Astrocyte (in vitro differentiated cells and primary cell): ENCODE measurements at regions not wholly inside any gene's neighbourhood (a gene's known extent, or its start where the extent isn't known, plus 50 kb on each side); places are given as distances from the start of the nearest gene placed in this dataset.

ENCODE experiments used
- EZH2 ChIP-seq: IDR thresholded peaks from 2 replicates; pipeline ENCODE4 v1.6.1; 2012; ENCODE audit warnings: mild to moderate bottlenecking, low read length, inconsistent platforms; ENCODE audit not compliant: insufficient read depth
- TF ChIP-seq, protein P1 (sequence below): IDR thresholded peaks from 2 replicates; pipeline ENCODE4 v1.5.1; 2011; ENCODE audit warnings: low read depth, mild to moderate bottlenecking, inconsistent platforms, low read length, moderate library complexity; ENCODE audit not compliant: insufficient read depth

DNA sequence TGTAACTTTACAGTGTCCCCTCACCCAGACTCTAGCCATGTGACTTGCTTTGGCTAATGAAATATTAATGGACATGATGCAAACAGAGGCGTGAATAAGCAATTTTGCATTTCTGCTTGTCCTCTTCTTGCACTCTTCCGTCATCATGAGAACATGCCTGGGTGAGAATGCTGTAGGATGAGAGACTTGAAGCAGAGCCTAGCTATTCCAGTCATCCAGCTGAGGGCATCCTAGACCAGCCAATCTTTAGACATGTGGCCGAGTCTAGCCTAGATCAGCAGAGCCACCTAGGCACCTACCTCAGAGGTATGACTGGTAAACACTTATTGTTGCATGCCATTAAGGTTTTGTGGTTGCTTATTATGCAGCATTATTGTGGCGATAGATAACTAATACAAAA lies 450.5 kb upstream of the AZI2 start:
- TF ChIP-seq EZH2, result no peak
- TF ChIP-seq, protein P1, sequence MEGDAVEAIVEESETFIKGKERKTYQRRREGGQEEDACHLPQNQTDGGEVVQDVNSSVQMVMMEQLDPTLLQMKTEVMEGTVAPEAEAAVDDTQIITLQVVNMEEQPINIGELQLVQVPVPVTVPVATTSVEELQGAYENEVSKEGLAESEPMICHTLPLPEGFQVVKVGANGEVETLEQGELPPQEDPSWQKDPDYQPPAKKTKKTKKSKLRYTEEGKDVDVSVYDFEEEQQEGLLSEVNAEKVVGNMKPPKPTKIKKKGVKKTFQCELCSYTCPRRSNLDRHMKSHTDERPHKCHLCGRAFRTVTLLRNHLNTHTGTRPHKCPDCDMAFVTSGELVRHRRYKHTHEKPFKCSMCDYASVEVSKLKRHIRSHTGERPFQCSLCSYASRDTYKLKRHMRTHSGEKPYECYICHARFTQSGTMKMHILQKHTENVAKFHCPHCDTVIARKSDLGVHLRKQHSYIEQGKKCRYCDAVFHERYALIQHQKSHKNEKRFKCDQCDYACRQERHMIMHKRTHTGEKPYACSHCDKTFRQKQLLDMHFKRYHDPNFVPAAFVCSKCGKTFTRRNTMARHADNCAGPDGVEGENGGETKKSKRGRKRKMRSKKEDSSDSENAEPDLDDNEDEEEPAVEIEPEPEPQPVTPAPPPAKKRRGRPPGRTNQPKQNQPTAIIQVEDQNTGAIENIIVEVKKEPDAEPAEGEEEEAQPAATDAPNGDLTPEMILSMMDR, result no peak
